SK-N-SH (cell line): ENCODE measurements at regions not wholly inside any gene's neighbourhood (a gene's known extent, or its start where the extent isn't known, plus 50 kb on each side); places are given as distances from the start of the nearest gene placed in this dataset.

Experiments used
- EP300 ChIP-seq, 2 experiments: IDR thresholded peaks; 2 replicates each; pipeline versions ENCODE4 v1.4.0 to v1.6.1; 2012; ENCODE audit warnings: borderline replicate concordance in 1 of 2, low read depth in 1 of 2, low read length in 1 of 2
- EZH2phosphoT487 ChIP-seq: fragments of 200-600 bp; sonication (generic); IDR thresholded peaks from 2 replicates; pipeline ENCODE4 v1.6.1; 2017; ENCODE audit warnings: low read depth, mixed run types, mild to moderate bottlenecking, antibody characterized with exemption, moderate library complexity, borderline replicate concordance
- GATA2 ChIP-seq: sonication (generic); formaldehyde crosslinking; IDR thresholded peaks from 2 replicates; pipeline ENCODE4 v1.5.0; 2020; ENCODE audit warnings: mild to moderate bottlenecking, missing genetic modification reagents
- JUND ChIP-seq: IDR thresholded peaks from 2 replicates; pipeline ENCODE4 v1.4.0; 2012
- NFIC ChIP-seq: IDR thresholded peaks from 2 replicates; pipeline ENCODE4 v1.4.0; 2012; ENCODE audit warnings: borderline replicate concordance
- NRF1 ChIP-seq: IDR thresholded peaks from 2 replicates; pipeline ENCODE4 v1.6.1; 2012; ENCODE audit warnings: low read depth, mild to moderate bottlenecking, low read length
- POLR2AphosphoS5 ChIP-seq: IDR thresholded peaks from 2 replicates; pipeline ENCODE4 v1.6.1; 2012; ENCODE audit warnings: low read depth, low read length
- SMC3 ChIP-seq: IDR thresholded peaks from 2 replicates; pipeline ENCODE4 v1.6.1; 2012; ENCODE audit warnings: low read depth, low read length, improper control_type of control experiment
- TAF1 ChIP-seq: IDR thresholded peaks from 2 replicates; pipeline ENCODE4 v1.6.1; 2012; ENCODE audit warnings: low read depth, mild to moderate bottlenecking, low read length, moderate library complexity, borderline replicate concordance
- YY1 ChIP-seq: IDR thresholded peaks from 2 replicates; pipeline ENCODE4 v1.4.0; 2012; ENCODE audit warnings: low read depth, mild to moderate bottlenecking
- TF ChIP-seq, protein P1 (sequence below): IDR thresholded peaks from 2 replicates; pipeline ENCODE4 v1.4.0; 2012; ENCODE audit warnings: low read depth
- TF ChIP-seq, protein P2 (sequence below): fragments of 200-600 bp; sonication (generic); IDR thresholded peaks from 2 replicates; pipeline ENCODE4 v1.6.1; 2017; ENCODE audit warnings: antibody characterized with exemption, mild to moderate bottlenecking, moderate library complexity
- TF ChIP-seq, protein P3 (sequence below): fragments of 150-350 bp; IDR thresholded peaks from 2 replicates; pipeline ENCODE4 v1.6.1; 2017; ENCODE audit warnings: antibody characterized with exemption, low read length, low read depth, borderline replicate concordance

DNA sequence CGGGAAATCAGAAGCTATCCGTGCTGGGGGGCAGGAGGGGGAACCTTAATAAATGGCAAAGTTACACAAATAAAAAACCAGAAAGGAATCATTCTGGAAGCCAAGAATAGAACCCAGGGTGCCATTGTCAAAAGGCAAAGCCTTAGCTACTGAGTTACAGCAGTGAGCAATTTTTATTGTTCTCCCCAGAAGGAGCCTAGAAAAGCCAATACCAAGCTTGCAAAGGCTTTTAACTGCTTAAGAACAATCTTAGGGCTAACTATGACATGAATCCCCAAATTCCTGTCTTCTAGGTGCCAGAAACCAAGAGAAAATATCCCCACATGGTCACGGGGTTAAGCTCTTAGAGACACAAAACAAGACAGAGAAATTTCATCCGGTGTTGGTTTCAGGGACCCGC is 482.7 kb downstream of the CCSER2 start:
- TF ChIP-seq TAF1 (no peak), YY1 (no peak), GATA2 (no peak), EP300 (IDR thresholded peaks at IDR 0.05; ENCODE audit: borderline replicate concordance in 1 of 2, low read depth in 1 of 2, low read length in 1 of 2) (no peak), SMC3 (no peak), EZH2phosphoT487 (no peak), NFIC (no peak), NRF1 (no peak), JUND (no peak), POLR2AphosphoS5 (no peak)
- TF ChIP-seq, protein P1, sequence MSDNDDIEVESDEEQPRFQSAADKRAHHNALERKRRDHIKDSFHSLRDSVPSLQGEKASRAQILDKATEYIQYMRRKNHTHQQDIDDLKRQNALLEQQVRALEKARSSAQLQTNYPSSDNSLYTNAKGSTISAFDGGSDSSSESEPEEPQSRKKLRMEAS: no peak
- TF ChIP-seq, protein P2, sequence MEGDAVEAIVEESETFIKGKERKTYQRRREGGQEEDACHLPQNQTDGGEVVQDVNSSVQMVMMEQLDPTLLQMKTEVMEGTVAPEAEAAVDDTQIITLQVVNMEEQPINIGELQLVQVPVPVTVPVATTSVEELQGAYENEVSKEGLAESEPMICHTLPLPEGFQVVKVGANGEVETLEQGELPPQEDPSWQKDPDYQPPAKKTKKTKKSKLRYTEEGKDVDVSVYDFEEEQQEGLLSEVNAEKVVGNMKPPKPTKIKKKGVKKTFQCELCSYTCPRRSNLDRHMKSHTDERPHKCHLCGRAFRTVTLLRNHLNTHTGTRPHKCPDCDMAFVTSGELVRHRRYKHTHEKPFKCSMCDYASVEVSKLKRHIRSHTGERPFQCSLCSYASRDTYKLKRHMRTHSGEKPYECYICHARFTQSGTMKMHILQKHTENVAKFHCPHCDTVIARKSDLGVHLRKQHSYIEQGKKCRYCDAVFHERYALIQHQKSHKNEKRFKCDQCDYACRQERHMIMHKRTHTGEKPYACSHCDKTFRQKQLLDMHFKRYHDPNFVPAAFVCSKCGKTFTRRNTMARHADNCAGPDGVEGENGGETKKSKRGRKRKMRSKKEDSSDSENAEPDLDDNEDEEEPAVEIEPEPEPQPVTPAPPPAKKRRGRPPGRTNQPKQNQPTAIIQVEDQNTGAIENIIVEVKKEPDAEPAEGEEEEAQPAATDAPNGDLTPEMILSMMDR: no peak
- TF ChIP-seq, protein P3, sequence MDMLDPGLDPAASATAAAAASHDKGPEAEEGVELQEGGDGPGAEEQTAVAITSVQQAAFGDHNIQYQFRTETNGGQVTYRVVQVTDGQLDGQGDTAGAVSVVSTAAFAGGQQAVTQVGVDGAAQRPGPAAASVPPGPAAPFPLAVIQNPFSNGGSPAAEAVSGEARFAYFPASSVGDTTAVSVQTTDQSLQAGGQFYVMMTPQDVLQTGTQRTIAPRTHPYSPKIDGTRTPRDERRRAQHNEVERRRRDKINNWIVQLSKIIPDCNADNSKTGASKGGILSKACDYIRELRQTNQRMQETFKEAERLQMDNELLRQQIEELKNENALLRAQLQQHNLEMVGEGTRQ: no peak
